Nephron progenitor cell (in vitro differentiated cells): ENCODE measurements at regions not wholly inside any gene's neighbourhood (a gene's known extent, or its start where the extent isn't known, plus 50 kb on each side); places are given as distances from the start of the nearest gene placed in this dataset.

Experiments
- DNase-seq: peaks from one replicate; pipeline ENCODE4 v3.0.0; 2021
- H3K27ac Mint-ChIP-seq: 2 replicates; pipeline ENCODE4 v1.8.0; 2021; ENCODE audit warnings: mild to moderate bottlenecking, moderate library complexity, mixed read lengths
- H3K27me3 Mint-ChIP-seq: 2 replicates; pipeline ENCODE4 v1.8.0; 2021; ENCODE audit warnings: mild to moderate bottlenecking, low read depth, mixed read lengths; ENCODE audit not compliant: poor library complexity
- H3K36me3 Mint-ChIP-seq: 2 replicates; pipeline ENCODE4 v1.8.0; 2021; ENCODE audit warnings: low read depth, mixed read lengths
- H3K4me1 Mint-ChIP-seq: 2 replicates; pipeline ENCODE4 v1.8.0; 2021; ENCODE audit warnings: mixed read lengths
- H3K4me3 Mint-ChIP-seq: 2 replicates; pipeline ENCODE4 v1.8.0; 2021; ENCODE audit warnings: mild to moderate bottlenecking, moderate library complexity, mixed read lengths
- H3K9me3 Mint-ChIP-seq: 2 replicates; pipeline ENCODE4 v1.8.0; 2021; ENCODE audit warnings: mild to moderate bottlenecking, moderate library complexity, mixed read lengths
- CTCF ChIP-seq: fragments of 200-600 bp; sonication (generic); IDR thresholded peaks from 2 replicates; pipeline ENCODE4 v1.5.0; 2021; ENCODE audit warnings: antibody characterized with exemption

GRCh38 chr9:95729669-95730368 is 145.7 kb upstream of the ERCC6L2 start:
- peaks cover 20% of the 10 kb centered on the region for H3K9me3 Mint-ChIP-seq
- no peak overlapping the region for H3K27ac Mint-ChIP-seq
- DNase-seq, result no peak
- H3K36me3 Mint-ChIP-seq, result peaks cover 4% of the 10 kb centered on the region
- TF ChIP-seq CTCF, result no peak
- peaks cover 31% of the 10 kb centered on the region for H3K4me1 Mint-ChIP-seq
- H3K4me3 Mint-ChIP-seq, result no peak overlapping the region
- peaks cover 5% of the 10 kb centered on the region for H3K27me3 Mint-ChIP-seq

GRCh38 chr9:95729046-95729445 is 146.4 kb upstream of the ERCC6L2 start:
- Mint-ChIP-seq H3K4me3 (no peak overlapping the region), H3K27ac (no peak overlapping the region), H3K9me3 (peaks cover 20% of the 10 kb centered on the region), H3K36me3 (peaks cover 4% of the 10 kb centered on the region), H3K27me3 (peaks cover 5% of the 10 kb centered on the region), H3K4me1 (peaks cover 31% of the 10 kb centered on the region)
- no peak for DNase-seq
- no peak for TF ChIP-seq CTCF

GRCh38 chr9:95727947-95728520 is 147.5 kb upstream of the ERCC6L2 start:
- Mint-ChIP-seq H3K4me1 (peaks cover 23% of the 10 kb centered on the region), H3K27me3 (peaks cover 8% of the 10 kb centered on the region), H3K9me3 (peaks cover 20% of the 10 kb centered on the region), H3K27ac (no peak overlapping the region), H3K36me3 (peaks cover 4% of the 10 kb centered on the region), H3K4me3 (no peak overlapping the region)
- DNase-seq, result no peak
- TF ChIP-seq CTCF, result no peak

DNA sequence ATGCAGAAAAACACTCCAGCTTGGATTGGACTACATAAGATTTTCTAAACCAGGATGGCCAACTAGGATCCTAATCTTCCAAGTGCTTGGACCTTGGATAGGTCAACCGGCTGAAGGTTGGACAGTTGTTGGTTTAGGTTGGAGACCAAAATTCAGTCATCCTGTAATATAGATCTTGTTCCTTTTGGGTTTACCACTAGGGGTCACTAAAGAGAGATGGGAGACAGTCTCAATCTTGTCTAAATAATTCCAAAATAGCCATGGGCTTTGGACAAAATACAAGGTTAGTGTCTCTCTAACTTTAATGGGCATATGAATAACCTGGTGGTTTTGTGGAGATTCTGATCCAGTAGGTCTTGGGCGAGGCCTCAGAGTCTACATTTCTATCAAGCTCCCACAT is 148.7 kb upstream of the ERCC6L2 start:
- Mint-ChIP-seq H3K36me3 (peaks cover 4% of the 10 kb centered on the region), H3K27me3 (peaks cover 7% of the 10 kb centered on the region), H3K4me1 (peaks cover 15% of the 10 kb centered on the region), H3K27ac (no peak overlapping the region), H3K9me3 (peaks cover 20% of the 10 kb centered on the region), H3K4me3 (no peak overlapping the region)
- TF ChIP-seq CTCF, result peak; percentile 66
- no peak for DNase-seq

DNA sequence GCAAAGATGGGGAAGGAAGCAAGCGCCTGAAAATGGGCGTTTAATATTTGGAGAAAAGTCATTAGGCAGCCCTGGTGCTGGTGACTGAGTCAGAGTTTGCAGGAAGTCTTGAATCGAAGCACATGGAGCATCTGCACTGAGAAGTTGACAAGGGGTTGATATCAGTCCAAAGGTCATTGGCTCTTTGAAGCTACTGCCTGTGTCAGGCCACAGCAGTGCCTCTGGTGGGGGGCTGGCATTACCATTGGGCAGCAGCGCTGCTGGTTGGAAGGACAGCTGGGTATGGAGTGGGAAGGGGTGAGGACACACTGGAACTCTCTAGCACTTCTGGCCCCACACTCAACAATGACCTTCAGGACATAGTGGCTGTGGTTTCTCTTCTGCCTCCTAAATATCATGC is 150.4 kb upstream of the ERCC6L2 start:
- H3K4me1 Mint-ChIP-seq, result peaks cover 14% of the 10 kb centered on the region
- peaks cover 3% of the 10 kb centered on the region for H3K27me3 Mint-ChIP-seq
- H3K36me3 Mint-ChIP-seq, result peaks cover 4% of the 10 kb centered on the region
- no peak overlapping the region for H3K27ac Mint-ChIP-seq
- peaks cover 16% of the 10 kb centered on the region for H3K9me3 Mint-ChIP-seq
- no peak for DNase-seq
- TF ChIP-seq CTCF, result no peak
- no peak overlapping the region for H3K4me3 Mint-ChIP-seq
